Epithelial cell of proximal tubule (primary cell): ENCODE measurements at regions not wholly inside any gene's neighbourhood (a gene's known extent, or its start where the extent isn't known, plus 50 kb on each side); places are given as distances from the start of the nearest gene placed in this dataset.

ENCODE experiments used
- DNase-seq: peaks from one replicate; pipeline ENCODE4 v3.0.0-alpha.2; 2011; ENCODE audit warnings: low read depth
- H3K4me3 ChIP-seq: 2 replicates; pipeline ENCODE4 v1.5.1; 2011; ENCODE audit warnings: low read depth, mild to moderate bottlenecking, low read length
- TF ChIP-seq, protein P1 (sequence below): conservative IDR thresholded peaks from 2 replicates; pipeline ENCODE4 v1.5.1; 2012; ENCODE audit warnings: low read depth, mild to moderate bottlenecking, low read length

DNA sequence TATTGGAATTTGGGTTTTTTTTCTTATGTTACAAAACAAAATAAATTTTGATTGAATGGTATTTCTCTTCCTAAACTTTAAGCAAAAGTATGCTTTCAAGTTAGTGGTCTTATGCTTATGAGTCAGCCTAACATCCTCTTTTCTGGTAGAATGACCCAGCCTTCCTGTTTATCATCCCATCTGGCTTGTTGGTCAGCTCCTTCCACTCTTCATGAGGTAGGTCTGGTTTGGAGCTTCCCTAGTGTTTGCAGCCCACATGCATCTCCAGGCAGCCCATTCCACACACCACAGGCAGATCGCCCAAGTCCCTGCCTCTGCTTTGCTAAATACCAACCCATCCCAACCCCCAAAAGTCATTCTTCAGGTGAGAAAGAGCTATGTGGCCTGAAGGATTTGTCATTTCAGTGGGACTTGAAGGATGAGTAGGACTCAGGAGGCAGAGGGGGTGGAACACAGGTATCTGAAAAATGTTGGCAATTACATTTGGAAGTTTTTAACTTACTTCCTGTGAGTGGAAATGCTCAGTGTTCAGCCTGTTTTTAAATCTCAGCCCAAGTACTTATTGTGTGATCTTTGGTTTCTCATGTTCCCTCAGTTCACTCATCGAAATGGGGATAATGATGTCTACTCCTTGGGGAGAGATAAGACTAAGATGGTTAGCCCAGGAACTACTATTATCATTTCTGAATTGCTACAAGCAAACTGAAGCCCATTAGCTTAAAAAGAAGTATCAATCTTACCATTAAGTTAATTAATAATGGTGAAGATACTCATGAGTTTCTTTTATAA is 294.0 kb downstream of the ADGB start:
- TF ChIP-seq, protein P1, sequence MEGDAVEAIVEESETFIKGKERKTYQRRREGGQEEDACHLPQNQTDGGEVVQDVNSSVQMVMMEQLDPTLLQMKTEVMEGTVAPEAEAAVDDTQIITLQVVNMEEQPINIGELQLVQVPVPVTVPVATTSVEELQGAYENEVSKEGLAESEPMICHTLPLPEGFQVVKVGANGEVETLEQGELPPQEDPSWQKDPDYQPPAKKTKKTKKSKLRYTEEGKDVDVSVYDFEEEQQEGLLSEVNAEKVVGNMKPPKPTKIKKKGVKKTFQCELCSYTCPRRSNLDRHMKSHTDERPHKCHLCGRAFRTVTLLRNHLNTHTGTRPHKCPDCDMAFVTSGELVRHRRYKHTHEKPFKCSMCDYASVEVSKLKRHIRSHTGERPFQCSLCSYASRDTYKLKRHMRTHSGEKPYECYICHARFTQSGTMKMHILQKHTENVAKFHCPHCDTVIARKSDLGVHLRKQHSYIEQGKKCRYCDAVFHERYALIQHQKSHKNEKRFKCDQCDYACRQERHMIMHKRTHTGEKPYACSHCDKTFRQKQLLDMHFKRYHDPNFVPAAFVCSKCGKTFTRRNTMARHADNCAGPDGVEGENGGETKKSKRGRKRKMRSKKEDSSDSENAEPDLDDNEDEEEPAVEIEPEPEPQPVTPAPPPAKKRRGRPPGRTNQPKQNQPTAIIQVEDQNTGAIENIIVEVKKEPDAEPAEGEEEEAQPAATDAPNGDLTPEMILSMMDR: no peak
- DNase-seq: no peak
- H3K4me3 ChIP-seq: no peak overlapping the region

DNA sequence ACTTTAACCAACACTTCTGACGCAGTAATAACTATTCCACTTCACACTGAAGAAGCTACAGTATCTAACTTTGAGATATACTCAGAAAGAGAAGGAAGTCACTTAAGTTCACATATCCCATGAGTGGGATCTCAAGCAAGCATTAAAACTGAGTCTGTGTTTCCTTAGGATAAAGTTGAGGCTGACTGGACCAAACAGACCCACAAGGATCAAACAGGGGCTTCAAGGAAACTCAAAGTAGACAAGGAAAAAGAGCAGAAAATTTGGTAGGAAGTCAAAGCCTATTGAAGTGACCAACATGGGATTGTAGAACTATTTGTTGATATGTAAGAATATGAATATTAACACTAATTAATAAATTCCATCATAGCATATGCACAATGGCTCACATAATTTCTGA is 294.9 kb downstream of the ADGB start:
- no peak overlapping the region for H3K4me3 ChIP-seq
- DNase-seq: no peak
- TF ChIP-seq, protein P1: no peak

DNA sequence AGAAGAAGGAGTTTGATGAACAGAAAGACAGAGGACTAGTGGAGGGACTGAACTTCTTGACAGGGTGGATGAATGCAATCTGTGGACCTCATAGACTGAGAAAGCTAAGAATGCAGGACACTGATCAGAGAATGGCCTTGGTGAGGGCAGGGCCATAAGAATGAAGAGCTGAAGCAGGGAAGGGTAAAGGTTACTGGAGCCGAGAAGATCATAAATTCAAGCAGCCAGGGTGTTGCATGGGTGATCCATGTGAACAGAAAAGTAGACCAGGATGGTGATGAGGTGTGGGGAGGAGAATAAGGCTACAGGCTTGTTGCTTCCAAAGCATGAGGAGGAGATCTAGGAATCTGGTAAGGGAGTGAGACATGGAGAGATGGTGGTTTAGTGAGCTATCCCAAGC is 295.9 kb downstream of the ADGB start:
- H3K4me3 ChIP-seq: no peak overlapping the region
- DNase-seq: no peak
- TF ChIP-seq, protein P1: no peak

DNA sequence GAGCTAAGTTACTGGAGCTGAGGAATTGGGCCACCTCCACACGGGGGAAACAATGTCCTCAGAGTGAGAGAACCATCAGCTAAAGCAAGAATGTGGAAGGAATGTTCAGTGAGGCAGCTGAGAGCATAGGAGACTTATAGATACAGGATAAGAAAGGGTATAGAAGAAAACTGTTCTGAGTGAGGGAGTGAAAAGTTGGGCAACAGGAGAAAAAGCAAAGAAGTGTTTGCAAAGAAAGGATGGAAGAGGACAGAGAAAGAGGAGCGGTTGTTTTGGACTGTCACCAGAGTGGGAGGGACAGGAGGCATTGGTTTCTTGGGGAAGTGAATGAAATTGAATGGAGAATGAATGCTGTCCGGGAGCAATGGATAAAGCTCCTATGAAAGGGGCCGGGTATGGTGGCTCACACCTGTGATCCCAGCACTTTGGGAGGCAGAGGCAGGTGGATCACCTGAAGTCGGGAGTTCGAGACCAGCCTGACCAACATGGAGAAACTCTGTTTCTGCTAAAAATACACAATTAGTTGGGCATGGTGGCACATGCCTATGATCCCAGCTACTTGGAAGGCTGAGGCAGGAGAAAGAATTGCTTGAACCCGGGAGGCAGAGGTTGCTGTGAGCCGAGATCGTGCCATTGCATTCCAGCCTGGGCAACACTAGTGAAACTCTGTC is 296.5 kb downstream of the ADGB start:
- TF ChIP-seq, protein P1: no peak
- no peak for DNase-seq
- H3K4me3 ChIP-seq: no peak overlapping the region

DNA sequence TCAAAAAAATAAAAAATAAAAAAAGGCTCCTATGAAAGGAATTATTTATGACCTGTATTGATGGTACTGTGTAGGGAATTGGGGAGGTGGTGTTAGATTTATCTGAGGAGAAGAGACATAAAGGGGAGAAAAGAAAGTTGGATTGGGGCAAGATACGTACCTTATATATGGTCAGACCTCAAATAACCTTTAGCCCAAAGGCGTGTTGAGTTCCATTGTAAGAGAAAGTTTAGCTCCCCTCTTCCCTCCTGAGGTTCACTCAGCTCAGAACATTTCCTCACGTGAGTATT is 296.9 kb downstream of the ADGB start:
- no peak overlapping the region for H3K4me3 ChIP-seq
- TF ChIP-seq, protein P1: no peak
- no peak for DNase-seq

DNA sequence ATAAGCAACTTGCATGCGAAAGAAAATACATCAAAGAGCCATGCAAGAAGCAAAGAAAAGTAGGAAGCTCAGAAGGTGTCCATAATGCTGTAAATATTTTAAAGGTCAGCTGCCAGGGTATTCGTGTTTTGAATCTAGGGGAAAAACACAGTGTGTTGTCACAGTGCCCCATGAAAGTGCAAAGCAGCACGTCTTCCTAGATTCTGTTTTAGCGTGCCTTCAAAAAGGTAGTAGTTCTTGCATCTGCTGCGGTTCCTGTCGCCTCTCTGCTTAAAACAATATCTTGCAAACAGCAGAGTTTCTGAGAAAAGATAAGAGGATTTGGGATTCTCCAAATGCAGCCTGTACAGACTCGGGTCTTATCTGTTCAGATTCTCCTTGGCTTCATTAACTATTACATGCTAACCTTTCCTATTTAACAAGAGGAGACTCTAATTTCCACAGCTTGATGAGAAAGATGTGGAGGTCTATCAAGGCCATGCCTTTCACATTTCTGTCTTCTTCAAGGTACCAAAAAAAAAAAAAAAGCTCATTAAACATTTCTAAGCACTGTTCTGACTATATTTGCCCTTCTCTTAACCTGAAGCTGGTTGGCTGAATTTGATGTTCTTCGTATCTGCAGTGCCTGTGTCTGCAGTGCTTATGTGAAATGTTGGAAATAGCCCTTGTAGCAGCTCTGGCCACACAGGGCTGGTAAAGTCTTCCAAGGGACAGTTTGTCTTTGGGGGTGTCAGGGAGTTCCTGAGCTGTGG is 297.5 kb downstream of the ADGB start:
- no peak for DNase-seq
- TF ChIP-seq, protein P1: no peak
- no peak overlapping the region for H3K4me3 ChIP-seq
